H1 (cell line): ENCODE measurements at regions not wholly inside any gene's neighbourhood (a gene's known extent, or its start where the extent isn't known, plus 50 kb on each side); places are given as distances from the start of the nearest gene placed in this dataset.
"Not testable (repeated sequence)": the region's sequence is repeated elsewhere in the genome, so short reads cannot be mapped to it uniquely, and the experiment has no call there.

ENCODE experiments used
- CTCF ChIA-PET: fragments of 300-600 bp; sonication (Branson Sonifier 250); formaldehyde crosslinking; loops from one replicate; lab custom pipeline; 2021; ENCODE audit not compliant: partially characterized antibody; lab: Charles Lee
- POLR2A ChIA-PET: fragments of 300-600 bp; sonication (Branson Sonifier 250); formaldehyde crosslinking; loops from one replicate; lab custom pipeline; 2021; ENCODE audit warnings: inconsistent platforms; ENCODE audit not compliant: partially characterized antibody; lab: Charles Lee
- DNase-seq, 2 experiments: peaks; one replicate each; pipeline versions ENCODE4 v3.0.0 to v3.0.0-alpha.2; 2010 to 2022; ENCODE audit warnings: low spot score in 2 of 2, low read depth in 1 of 2, mixed read lengths in 1 of 2
- FAIRE-seq: peaks from 2 replicates; lab custom pipeline; 2011; peaks lifted over from hg19 to GRCh38; lab: Jason Lieb, UNC
- H2AFZ ChIP-seq: 2 replicates; pipeline ENCODE4 v1.8.1; 2012; ENCODE audit warnings: low read length, inconsistent platforms
- H2AK5ac ChIP-seq: 2 replicates; pipeline ENCODE4 v1.6.1; 2013; ENCODE audit warnings: low read depth, low read length
- H2BK120ac ChIP-seq: replicated peaks from 2 replicates; pipeline ENCODE3; 2013; ENCODE audit warnings: low read depth, low read length, inconsistent platforms
- H2BK12ac ChIP-seq: 2 replicates; pipeline ENCODE4 v1.6.1; 2013; ENCODE audit warnings: low read depth, low read length
- H2BK15ac ChIP-seq: 2 replicates; pipeline ENCODE4 v1.6.1; 2013; ENCODE audit warnings: low read length
- H2BK20ac ChIP-seq: 2 replicates; pipeline ENCODE4 v1.6.1; 2013; ENCODE audit warnings: low read length
- H2BK5ac ChIP-seq: 2 replicates; pipeline ENCODE4 v1.6.1; 2013; ENCODE audit warnings: low read depth, low read length
- H3K14ac ChIP-seq: 2 replicates; pipeline ENCODE4 v1.6.1; 2013; ENCODE audit warnings: inconsistent platforms; ENCODE audit not compliant: insufficient read length
- H3K18ac ChIP-seq: 2 replicates; pipeline ENCODE4 v1.6.1; 2013; ENCODE audit warnings: low read length; ENCODE audit errors: extremely low read depth
- H3K23ac ChIP-seq: 2 replicates; pipeline ENCODE4 v1.6.1; 2013; ENCODE audit warnings: inconsistent platforms; ENCODE audit not compliant: insufficient read length
- H3K23me2 ChIP-seq: 2 replicates; pipeline ENCODE4 v1.6.1; 2013; ENCODE audit warnings: low read depth, low read length
- H3K27ac ChIP-seq: 2 replicates; pipeline ENCODE4 v1.6.1; 2011; ENCODE audit warnings: low read depth, low read length, inconsistent platforms
- H3K27me3 ChIP-seq, 4 experiments: replicated peaks in 1 of 4; 1 replicate in 1 of 4; 2 replicates in 3 of 4; pipeline versions ENCODE4 v1.6.1 to v1.8.1; 2011 to 2013; ENCODE audit warnings: low read length in 3 of 4, mild to moderate bottlenecking in 3 of 4, inconsistent platforms in 2 of 4, mixed read lengths in 2 of 4, moderate library complexity in 1 of 4; ENCODE audit not compliant: control insufficient read depth in 3 of 4, insufficient read depth in 3 of 4; ENCODE audit errors: extremely low read depth in 1 of 4
- H3K36me3 ChIP-seq, 4 experiments: 2 replicates each; pipeline versions ENCODE4 v1.6.1 to v1.8.1; 2011 to 2013; ENCODE audit warnings: mild to moderate bottlenecking in 4 of 4, low read length in 3 of 4, moderate library complexity in 2 of 4, control low read depth in 1 of 4, inconsistent platforms in 1 of 4; ENCODE audit not compliant: insufficient read depth in 4 of 4, control insufficient read depth in 2 of 4
- H3K4ac ChIP-seq: replicated peaks from 2 replicates; pipeline ENCODE3; 2013; ENCODE audit warnings: low read length, low read depth, mixed read lengths, inconsistent platforms; ENCODE audit not compliant: insufficient read length
- H3K4me1 ChIP-seq, 4 experiments: replicated peaks in 1 of 4; 1 replicate in 1 of 4; 2 replicates in 3 of 4; pipeline versions ENCODE4 v1.6.1 to v1.8.1; 2011 to 2013; ENCODE audit warnings: low read length in 3 of 4, inconsistent platforms in 2 of 4, mixed read lengths in 1 of 4; ENCODE audit not compliant: insufficient read depth in 4 of 4, control insufficient read depth in 3 of 4
- H3K4me2 ChIP-seq, 2 experiments: 2 replicates each; pipeline versions ENCODE4 v1.6.1 to v1.8.1; 2011 to 2013; ENCODE audit warnings: low read depth in 2 of 2, low read length in 2 of 2, control low read depth in 1 of 2, inconsistent platforms in 1 of 2, mild to moderate bottlenecking in 1 of 2; ENCODE audit not compliant: insufficient read depth in 1 of 2
- H3K4me3 ChIP-seq, 4 experiments: fragments of 200-600, 300-600 bp in 1 of 4; sonication (generic), shearing (Covaris generic), sonication (Bioruptor Twin) in 1 of 4; 2 replicates each; pipeline versions ENCODE4 v1.5.1 to v1.8.1; 2011 to 2016; ENCODE audit warnings: low read length in 4 of 4, low read depth in 3 of 4, control low read depth in 2 of 4, inconsistent platforms in 2 of 4, mild to moderate bottlenecking in 2 of 4, mixed read lengths in 1 of 4, moderate library complexity in 1 of 4; ENCODE audit not compliant: insufficient read depth in 2 of 4; ENCODE audit errors: extremely low read depth in 1 of 4
- H3K56ac ChIP-seq: replicated peaks from 2 replicates; pipeline ENCODE3; 2013; ENCODE audit warnings: low read depth, mild to moderate bottlenecking, mixed read lengths, low read length, inconsistent platforms; ENCODE audit not compliant: insufficient read length
- H3K79me1 ChIP-seq: 2 replicates; pipeline ENCODE4 v1.6.1; 2013; ENCODE audit warnings: low read depth, low read length, control low read depth
- H3K79me2 ChIP-seq, 2 experiments: 2 replicates each; pipeline versions ENCODE4 v1.6.1 to v1.8.1; 2012 to 2013; ENCODE audit warnings: low read length in 2 of 2, mild to moderate bottlenecking in 2 of 2, inconsistent platforms in 1 of 2; ENCODE audit not compliant: insufficient read depth in 2 of 2, control insufficient read depth in 1 of 2
- H3K9ac ChIP-seq, 4 experiments: replicated peaks in 1 of 4; 1 replicate in 1 of 4; 2 replicates in 3 of 4; pipeline versions ENCODE4 v1.6.1 to v1.8.1; 2011 to 2013; ENCODE audit warnings: low read depth in 3 of 4, low read length in 3 of 4, control low read depth in 2 of 4, mild to moderate bottlenecking in 2 of 4, moderate library complexity in 2 of 4, inconsistent platforms in 1 of 4; ENCODE audit errors: extremely low read depth in 1 of 4
- H3K9me3 ChIP-seq, 2 experiments: 2 replicates each; pipeline versions ENCODE4 v1.6.1 to v1.8.1; 2012 to 2013; ENCODE audit warnings: mild to moderate bottlenecking in 2 of 2, moderate library complexity in 2 of 2, control low read depth in 1 of 2, inconsistent platforms in 1 of 2, low read depth in 1 of 2, low read length in 1 of 2, mixed read lengths in 1 of 2; ENCODE audit not compliant: insufficient read depth in 2 of 2
- H4K20me1 ChIP-seq, 2 experiments: replicated peaks in 1 of 2; 2 replicates each; pipeline versions ENCODE3 to v1.8.1; 2011 to 2013; ENCODE audit warnings: inconsistent platforms in 2 of 2, low read length in 2 of 2, mild to moderate bottlenecking in 1 of 2; ENCODE audit not compliant: insufficient read depth in 2 of 2, control insufficient read depth in 1 of 2
- H4K5ac ChIP-seq: 2 replicates; pipeline ENCODE4 v1.6.1; 2013; ENCODE audit warnings: low read length, low read depth, mixed read lengths, inconsistent platforms; ENCODE audit not compliant: insufficient read length
- H4K8ac ChIP-seq: 2 replicates; pipeline ENCODE4 v1.8.0; 2013; ENCODE audit warnings: mild to moderate bottlenecking, moderate library complexity, low read length, inconsistent platforms; ENCODE audit not compliant: insufficient read depth; ENCODE audit errors: extremely low read depth
- H4K91ac ChIP-seq: replicated peaks from 2 replicates; pipeline ENCODE3; 2013; ENCODE audit warnings: low read length, mixed read lengths, inconsistent platforms; ENCODE audit not compliant: insufficient read length
- WGBS, 2 experiments: shearing (Covaris generic) in 1 of 2; methylation state at CpG; one replicate each; pipeline versions ENCODE4 v1.1.6 to v1.1.7; 2013 to 2015; ENCODE audit warnings: low lambda C conversion rate in 2 of 2, mixed read lengths in 2 of 2, inconsistent platforms in 1 of 2, low coverage in 1 of 2, missing lambda C conversion rate in 1 of 2; ENCODE audit not compliant: insufficient replicate concordance in 2 of 2, insufficient coverage in 1 of 2, insufficient read length in 1 of 2; ENCODE audit errors: extremely low coverage in 1 of 2, missing lambda C conversion rate in 1 of 2; 5-methylcytosine and 5-hydroxymethylcytosine counted together

DNA sequence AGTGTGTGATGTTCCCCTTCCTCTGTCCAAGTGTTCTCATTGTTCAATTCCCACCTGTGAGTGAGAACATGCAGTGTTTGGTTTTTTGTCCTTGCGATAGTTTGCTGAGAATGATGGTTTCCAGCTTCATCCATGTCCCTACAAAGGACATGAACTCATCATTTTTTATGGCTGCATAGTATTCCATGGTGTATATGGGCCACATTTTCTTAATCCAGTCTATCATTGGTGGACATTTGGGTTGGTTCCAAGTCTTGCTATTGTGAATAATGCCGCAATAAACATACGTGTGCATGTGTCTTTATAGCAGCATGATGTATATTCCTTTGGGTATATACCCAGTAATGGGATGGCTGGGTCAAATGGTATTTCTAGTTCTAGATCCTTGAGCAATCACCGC, 134.5 kb upstream of the SVIL start:
- H4K5ac ChIP-seq, H3K56ac ChIP-seq, H3K4ac ChIP-seq, CTCF ChIA-PET, H3K27ac ChIP-seq, DNase-seq, H3K18ac ChIP-seq, H2AFZ ChIP-seq, H2AK5ac ChIP-seq, H3K79me1 ChIP-seq, H3K4me3 ChIP-seq, H3K9me3 ChIP-seq, H2BK120ac ChIP-seq, H3K23ac ChIP-seq, FAIRE-seq, H4K91ac ChIP-seq, H3K9ac ChIP-seq, H2BK20ac ChIP-seq, H3K36me3 ChIP-seq, H3K14ac ChIP-seq, H3K4me2 ChIP-seq, H4K20me1 ChIP-seq, H2BK15ac ChIP-seq, H4K8ac ChIP-seq, H3K23me2 ChIP-seq, H2BK5ac ChIP-seq, H2BK12ac ChIP-seq, H3K4me1 ChIP-seq, H3K27me3 ChIP-seq, POLR2A ChIA-PET, H3K79me2 ChIP-seq: not testable (repeated sequence)
- 94% methylated on average over 3 of the region's 4 CpGs; no CpG with 5 or more reads in 1 of the 2 experiments for WGBS, 2 experiments
